Neural progenitor cell (in vitro differentiated cells): ENCODE measurements at regions not wholly inside any gene's neighbourhood (a gene's known extent, or its start where the extent isn't known, plus 50 kb on each side); places are given as distances from the start of the nearest gene placed in this dataset.

ENCODE experiments used
- DNase-seq: peaks from one replicate; pipeline ENCODE4 v3.0.0-alpha.2; 2016; ENCODE audit warnings: low spot score
- H2AFZ ChIP-seq: fragments of 200-600 bp; sonication (generic); replicated peaks from 2 replicates; pipeline ENCODE4 v1.6.1; 2016; ENCODE audit warnings: antibody characterized with exemption
- H3F3A ChIP-seq: fragments of 200-600 bp; sonication (generic); 2 replicates; pipeline ENCODE4 v1.6.1; 2016; ENCODE audit warnings: antibody characterized with exemption, low read depth
- H3K27ac ChIP-seq: fragments of 200-600 bp; sonication (generic); 2 replicates; pipeline ENCODE4 v1.5.1; 2016; ENCODE audit warnings: mild to moderate bottlenecking
- H3K27me3 ChIP-seq: fragments of 200-600 bp; sonication (generic); 2 replicates; pipeline ENCODE4 v1.6.1; 2016; ENCODE audit warnings: mild to moderate bottlenecking, moderate library complexity
- H3K36me3 ChIP-seq: fragments of 200-600 bp; sonication (generic); 2 replicates; pipeline ENCODE4 v1.5.1; 2016
- H3K4me1 ChIP-seq: fragments of 200-600 bp; sonication (generic); 2 replicates; pipeline ENCODE4 v1.6.1; 2016; ENCODE audit warnings: mixed run types
- H3K4me2 ChIP-seq: fragments of 200-600 bp; sonication (generic); 2 replicates; pipeline ENCODE4 v1.6.1; 2016
- H3K4me3 ChIP-seq: fragments of 200-600 bp; sonication (generic); 2 replicates; pipeline ENCODE4 v1.5.1; 2016
- H3K79me2 ChIP-seq: fragments of 200-600 bp; sonication (generic); 2 replicates; pipeline ENCODE4 v1.6.1; 2016; ENCODE audit warnings: low read depth
- H3K9ac ChIP-seq: fragments of 200-600 bp; sonication (generic); 2 replicates; pipeline ENCODE4 v1.6.1; 2016
- H3K9me3 ChIP-seq: fragments of 200-600 bp; sonication (generic); 2 replicates; pipeline ENCODE4 v1.5.1; 2016; ENCODE audit warnings: low read depth
- H4K20me1 ChIP-seq: fragments of 200-600 bp; sonication (generic); 2 replicates; pipeline ENCODE4 v1.6.1; 2016; ENCODE audit warnings: low read depth
- H3K27ac Mint-ChIP-seq: 3 replicates; pipeline ENCODE4 v1.8.0; 2021; ENCODE audit warnings: mixed read lengths
- H3K27me3 Mint-ChIP-seq: 2 replicates; pipeline ENCODE4 v1.8.0; 2022; ENCODE audit warnings: low read depth, mild to moderate bottlenecking, inconsistent platforms, moderate library complexity, mixed read lengths; ENCODE audit not compliant: insufficient read depth
- H3K36me3 Mint-ChIP-seq: 3 replicates; pipeline ENCODE4 v1.8.0; 2021; ENCODE audit warnings: mixed read lengths
- H3K4me1 Mint-ChIP-seq: 3 replicates; pipeline ENCODE4 v1.8.0; 2021; ENCODE audit warnings: mixed read lengths
- H3K4me3 Mint-ChIP-seq: 3 replicates; pipeline ENCODE4 v1.8.0; 2021; ENCODE audit warnings: mild to moderate bottlenecking, moderate library complexity, mixed read lengths
- H3K9me3 Mint-ChIP-seq: 3 replicates; pipeline ENCODE4 v1.8.0; 2020; ENCODE audit warnings: mixed read lengths
- CTCF ChIP-seq: fragments of 200-600 bp; sonication (generic); IDR thresholded peaks from 2 replicates; pipeline ENCODE4 v1.5.1; 2017; ENCODE audit warnings: antibody characterized with exemption, mild to moderate bottlenecking
- EZH2 ChIP-seq: fragments of 200-600 bp; sonication (generic); IDR thresholded peaks from 2 replicates; pipeline ENCODE4 v1.6.1; 2017; ENCODE audit warnings: antibody characterized with exemption, mild to moderate bottlenecking, moderate library complexity
- EZH2phosphoT487 ChIP-seq: fragments of 200-600 bp; sonication (generic); IDR thresholded peaks from 2 replicates; pipeline ENCODE4 v1.6.1; 2017; ENCODE audit warnings: antibody characterized with exemption

GRCh38 chr14:98368221-98368620 is 903.8 kb downstream of the BCL11B start:
- H3K79me2 ChIP-seq, result no peaks in the 10 kb centered on the region
- Mint-ChIP-seq H3K27me3 (peaks cover 5% of the 10 kb centered on the region), H3K4me3 (no peak overlapping the region), H3K4me1 (peaks cover 6% of the 10 kb centered on the region), H3K9me3 (peaks cover 4% of the 10 kb centered on the region), H3K36me3 (peaks cover 3% of the 10 kb centered on the region), H3K27ac (no peak overlapping the region)
- no peak overlapping the region for H2AFZ ChIP-seq
- no peak for DNase-seq
- TF ChIP-seq CTCF (no peak), EZH2phosphoT487 (no peak), EZH2 (no peak)
- no peak overlapping the region for H3K4me3 ChIP-seq
- no peak overlapping the region for H3K27ac ChIP-seq
- H3K9ac ChIP-seq, result no peak overlapping the region
- H3F3A ChIP-seq, result no peaks in the 10 kb centered on the region
- H4K20me1 ChIP-seq, result no peaks in the 10 kb centered on the region
- no peaks in the 10 kb centered on the region for H3K27me3 ChIP-seq
- H3K4me1 ChIP-seq, result no peaks in the 10 kb centered on the region
- no peak overlapping the region for H3K4me2 ChIP-seq
- no peaks in the 10 kb centered on the region for H3K36me3 ChIP-seq
- H3K9me3 ChIP-seq, result no peaks in the 10 kb centered on the region

- Histone ChIP-seq H3K27me3 (no peaks in the 10 kb centered on the region), H3K79me2 (no peaks in the 10 kb centered on the region), H3F3A (no peaks in the 10 kb centered on the region), H4K20me1 (no peaks in the 10 kb centered on the region), H3K9ac (no peak overlapping the region), H3K4me2 (no peak overlapping the region), H3K9me3 (no peaks in the 10 kb centered on the region), H3K36me3 (no peaks in the 10 kb centered on the region), H3K27ac (no peak overlapping the region), H3K4me3 (no peak overlapping the region), H3K4me1 (no peaks in the 10 kb centered on the region), H2AFZ (no peak overlapping the region)
- TF ChIP-seq EZH2, result no peak
- TF ChIP-seq EZH2phosphoT487, result no peak
- TF ChIP-seq CTCF, result no peak
- Mint-ChIP-seq H3K27me3 (peaks cover 5% of the 10 kb centered on the region), H3K4me3 (no peak overlapping the region), H3K9me3 (peaks cover 4% of the 10 kb centered on the region), H3K4me1 (peaks cover 6% of the 10 kb centered on the region), H3K36me3 (peaks cover 3% of the 10 kb centered on the region), H3K27ac (no peak overlapping the region)
- DNase-seq, result no peak
Observed at GRCh38 chr14:98368916-98369315, 903.1 kb downstream of the BCL11B start.

GRCh38 chr14:98369344-98369743 is 902.7 kb downstream of the BCL11B start:
- Histone ChIP-seq H3K4me3 (no peak overlapping the region), H3K9me3 (no peaks in the 10 kb centered on the region), H2AFZ (no peak overlapping the region), H3K9ac (no peak overlapping the region), H3K27ac (no peak overlapping the region), H3F3A (no peaks in the 10 kb centered on the region), H3K4me2 (no peak overlapping the region), H4K20me1 (no peaks in the 10 kb centered on the region), H3K79me2 (no peaks in the 10 kb centered on the region), H3K27me3 (no peaks in the 10 kb centered on the region), H3K36me3 (no peaks in the 10 kb centered on the region), H3K4me1 (no peaks in the 10 kb centered on the region)
- TF ChIP-seq EZH2phosphoT487 (no peak), CTCF (no peak), EZH2 (no peak)
- H3K36me3 Mint-ChIP-seq, result peaks cover 3% of the 10 kb centered on the region
- no peak for DNase-seq
- no peak overlapping the region for H3K4me3 Mint-ChIP-seq
- H3K4me1 Mint-ChIP-seq, result peaks cover 6% of the 10 kb centered on the region
- H3K27ac Mint-ChIP-seq, result no peak overlapping the region
- H3K27me3 Mint-ChIP-seq, result peaks cover 5% of the 10 kb centered on the region
- peaks cover 4% of the 10 kb centered on the region for H3K9me3 Mint-ChIP-seq

- Mint-ChIP-seq H3K27ac (no peak overlapping the region), H3K36me3 (peaks cover 3% of the 10 kb centered on the region), H3K27me3 (peaks cover 5% of the 10 kb centered on the region), H3K4me1 (peaks cover 6% of the 10 kb centered on the region), H3K4me3 (no peak overlapping the region), H3K9me3 (peaks cover 4% of the 10 kb centered on the region)
- Histone ChIP-seq H3K9me3 (no peaks in the 10 kb centered on the region), H3K79me2 (no peaks in the 10 kb centered on the region), H2AFZ (no peak overlapping the region), H3F3A (no peaks in the 10 kb centered on the region), H3K9ac (no peak overlapping the region), H3K27ac (no peak overlapping the region), H3K36me3 (no peaks in the 10 kb centered on the region), H3K4me1 (no peaks in the 10 kb centered on the region), H3K27me3 (no peaks in the 10 kb centered on the region), H3K4me2 (no peak overlapping the region), H3K4me3 (no peak overlapping the region), H4K20me1 (no peaks in the 10 kb centered on the region)
- no peak for DNase-seq
- no peak for TF ChIP-seq EZH2phosphoT487
- no peak for TF ChIP-seq CTCF
- TF ChIP-seq EZH2, result no peak
Observed at GRCh38 chr14:98370352-98370751, 901.6 kb downstream of the BCL11B start.
